CD8-positive, alpha-beta memory T cell (primary cell): ENCODE measurements at regions not wholly inside any gene's neighbourhood (a gene's known extent, or its start where the extent isn't known, plus 50 kb on each side); places are given as distances from the start of the nearest gene placed in this dataset.

ENCODE experiments used
- CTCF ChIA-PET: fragments of 350-600 bp; sonication (Branson Sonifier 250); formaldehyde crosslinking; loops from one replicate; lab custom pipeline; 2021; ENCODE audit warnings: antibody characterized with exemption; lab: Charles Lee
- POLR2A ChIA-PET: fragments of 350-600 bp; sonication (Branson Sonifier 250); formaldehyde crosslinking; loops from one replicate; lab custom pipeline; 2021; ENCODE audit warnings: antibody characterized with exemption; lab: Charles Lee
- DNase-seq, 5 donors: peaks; one replicate each; pipeline versions ENCODE4 v3.0.0 to v3.0.0-alpha.2; 2020 to 2022; ENCODE audit warnings: mixed read lengths in 1 of 5
- H3K27ac ChIP-seq: one replicate; pipeline ENCODE4 v1.7.0; 2013; ENCODE audit warnings: low read depth, mild to moderate bottlenecking, low read length, moderate library complexity
- H3K27me3 ChIP-seq: 2 replicates; pipeline ENCODE4 v1.7.0; 2013; ENCODE audit warnings: low read length, mild to moderate bottlenecking; ENCODE audit not compliant: insufficient read depth, poor library complexity, severe bottlenecking
- H3K36me3 ChIP-seq: 2 replicates; pipeline ENCODE4 v1.7.0; 2013; ENCODE audit warnings: mild to moderate bottlenecking, low read length, moderate library complexity; ENCODE audit not compliant: insufficient read depth
- H3K4me1 ChIP-seq: 2 replicates; pipeline ENCODE4 v1.7.0; 2013; ENCODE audit warnings: mild to moderate bottlenecking, low read length, moderate library complexity; ENCODE audit not compliant: insufficient read depth
- H3K4me3 ChIP-seq: 2 replicates; pipeline ENCODE4 v1.7.0; 2013; ENCODE audit warnings: mild to moderate bottlenecking, low read length
- H3K9me3 ChIP-seq: 2 replicates; pipeline ENCODE4 v1.7.0; 2013; ENCODE audit warnings: mild to moderate bottlenecking, low read length
- H3K27ac Mint-ChIP-seq, 8 donors: one replicate each; pipeline ENCODE4 v1.8.0; 2020 to 2021; ENCODE audit warnings: mixed read lengths in 8 of 8, mild to moderate bottlenecking in 6 of 8, inconsistent platforms in 3 of 8, moderate library complexity in 3 of 8
- H3K27me3 Mint-ChIP-seq, 2 donors: one replicate each; pipeline ENCODE4 v1.8.0; 2020 to 2021; ENCODE audit warnings: mixed read lengths in 2 of 2, mild to moderate bottlenecking in 1 of 2, moderate library complexity in 1 of 2
- H3K36me3 Mint-ChIP-seq, 3 donors: one replicate each; pipeline ENCODE4 v1.8.0; 2020 to 2021; ENCODE audit warnings: mixed read lengths in 3 of 3, inconsistent platforms in 1 of 3, mild to moderate bottlenecking in 1 of 3
- H3K4me1 Mint-ChIP-seq, 3 donors: one replicate each; pipeline ENCODE4 v1.8.0; 2020 to 2021; ENCODE audit warnings: mixed read lengths in 3 of 3, inconsistent platforms in 1 of 3, mild to moderate bottlenecking in 1 of 3
- H3K4me3 Mint-ChIP-seq, 7 donors: one replicate each; pipeline ENCODE4 v1.8.0; 2020 to 2021; ENCODE audit warnings: mixed read lengths in 7 of 7, mild to moderate bottlenecking in 6 of 7, moderate library complexity in 4 of 7, inconsistent platforms in 2 of 7
- H3K9me3 Mint-ChIP-seq, 5 donors: one replicate each; pipeline ENCODE4 v1.8.0; 2020 to 2022; ENCODE audit warnings: mixed read lengths in 5 of 5, mild to moderate bottlenecking in 3 of 5, moderate library complexity in 2 of 5, inconsistent platforms in 1 of 5

DNA sequence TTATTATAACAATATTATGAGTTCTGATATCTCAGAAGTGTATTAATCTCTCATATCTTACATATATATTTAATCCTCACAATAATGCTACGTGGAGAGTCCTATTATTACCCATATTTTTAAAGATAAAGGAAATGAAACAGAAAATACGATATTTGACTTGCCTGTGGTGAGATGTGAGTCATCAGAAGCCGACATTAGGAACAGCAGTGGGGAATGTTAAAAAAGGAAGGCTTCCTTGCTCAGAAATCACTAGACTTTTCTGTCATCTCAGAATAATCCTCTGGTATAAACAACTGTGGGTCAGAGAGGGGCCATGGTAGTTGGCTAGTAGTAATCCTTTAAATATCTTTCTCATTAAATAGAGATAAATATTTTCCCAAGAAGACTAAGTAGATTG, 402.3 kb upstream of the PCDH15 start:
- Mint-ChIP-seq H3K27ac (no peak overlapping the region), H3K4me1 (no peaks in the 10 kb centered on the region), H3K9me3 (peaks cover 3 to 24% (median 17%) of the 10 kb centered on the region in 5 donors), H3K27me3 (no peaks in the 10 kb centered on the region), H3K4me3 (no peak overlapping the region), H3K36me3 (no peaks in the 10 kb centered on the region)
- Histone ChIP-seq H3K36me3 (no peaks in the 10 kb centered on the region), H3K27me3 (no peaks in the 10 kb centered on the region), H3K27ac (no peak overlapping the region), H3K4me1 (no peaks in the 10 kb centered on the region), H3K9me3 (no peaks in the 10 kb centered on the region), H3K4me3 (no peak overlapping the region)
- POLR2A ChIA-PET: no interaction called here
- CTCF ChIA-PET: no interaction called here
- DNase-seq: no peak

DNA sequence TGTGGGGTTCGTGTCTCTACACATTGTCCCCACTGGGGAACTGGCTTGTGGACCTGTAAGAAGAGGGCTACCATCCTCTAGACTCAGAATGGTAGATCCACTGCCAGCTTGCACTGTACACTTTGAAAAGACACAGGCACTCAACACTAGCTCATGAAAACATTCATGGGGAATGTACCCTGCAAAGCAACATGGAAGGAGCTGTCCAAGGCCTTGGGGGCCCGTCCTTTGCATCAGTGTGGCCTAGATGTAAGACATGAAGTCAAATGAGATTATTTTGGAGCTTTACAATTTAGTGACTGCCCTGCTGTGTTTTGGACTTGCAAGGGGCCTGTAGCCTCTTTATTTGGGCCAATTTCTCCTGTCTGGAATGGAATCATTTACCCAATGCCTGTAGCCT, 399.0 kb upstream of the PCDH15 start:
- CTCF ChIA-PET: no interaction called here
- DNase-seq: no peak
- H3K4me3 Mint-ChIP-seq: no peak overlapping the region
- H3K4me3 ChIP-seq: no peak overlapping the region
- no peaks in the 10 kb centered on the region for H3K27me3 Mint-ChIP-seq
- H3K27me3 ChIP-seq: no peaks in the 10 kb centered on the region
- H3K36me3 Mint-ChIP-seq: no peaks in the 10 kb centered on the region
- H3K27ac ChIP-seq: no peak overlapping the region
- H3K9me3 Mint-ChIP-seq: peaks cover 9 to 31% (median 15%) of the 10 kb centered on the region in 5 donors
- no peaks in the 10 kb centered on the region for H3K4me1 ChIP-seq
- no peaks in the 10 kb centered on the region for H3K9me3 ChIP-seq
- POLR2A ChIA-PET: no interaction called here
- no peak overlapping the region for H3K27ac Mint-ChIP-seq
- no peaks in the 10 kb centered on the region for H3K36me3 ChIP-seq
- no peaks in the 10 kb centered on the region for H3K4me1 Mint-ChIP-seq

DNA sequence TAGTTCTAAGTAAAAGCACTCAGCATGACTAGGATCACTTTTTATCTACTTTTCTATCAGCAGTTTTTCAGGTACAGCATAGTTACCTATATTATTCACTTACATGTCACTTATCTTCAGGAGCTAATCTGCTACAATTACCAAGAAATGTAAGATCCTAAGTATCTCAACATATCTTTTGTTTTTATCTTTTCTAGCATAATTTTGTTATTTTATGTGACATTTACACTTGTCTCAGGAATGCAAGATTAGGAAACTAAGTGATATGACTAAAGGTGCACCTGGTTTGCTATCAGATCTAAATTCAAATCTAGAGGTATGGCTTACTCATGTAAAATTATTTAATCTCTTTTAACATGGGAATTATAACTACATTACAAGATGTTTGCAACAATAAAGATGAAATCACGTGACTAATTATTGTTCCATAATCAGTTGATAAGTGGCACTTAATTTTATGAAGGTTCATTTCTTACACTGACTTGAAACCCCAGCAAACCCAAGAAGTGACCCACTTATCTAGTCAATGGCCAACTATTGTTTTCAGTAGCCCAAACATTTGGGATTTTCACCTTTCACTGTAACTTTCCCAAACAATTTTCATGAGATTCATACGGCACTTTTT, 390.3 kb upstream of the PCDH15 start:
- Mint-ChIP-seq H3K9me3 (peaks cover 4 to 18% (median 8%) of the 10 kb centered on the region in 5 donors), H3K4me3 (no peak overlapping the region), H3K27me3 (no peaks in the 10 kb centered on the region), H3K27ac (no peak overlapping the region), H3K4me1 (no peaks in the 10 kb centered on the region), H3K36me3 (no peaks in the 10 kb centered on the region)
- no peak overlapping the region for H3K4me3 ChIP-seq
- no peaks in the 10 kb centered on the region for H3K27me3 ChIP-seq
- CTCF ChIA-PET: no interaction called here
- no peaks in the 10 kb centered on the region for H3K36me3 ChIP-seq
- no peak for DNase-seq
- no peak overlapping the region for H3K27ac ChIP-seq
- H3K9me3 ChIP-seq: no peaks in the 10 kb centered on the region
- POLR2A ChIA-PET: no interaction called here
- no peaks in the 10 kb centered on the region for H3K4me1 ChIP-seq

DNA sequence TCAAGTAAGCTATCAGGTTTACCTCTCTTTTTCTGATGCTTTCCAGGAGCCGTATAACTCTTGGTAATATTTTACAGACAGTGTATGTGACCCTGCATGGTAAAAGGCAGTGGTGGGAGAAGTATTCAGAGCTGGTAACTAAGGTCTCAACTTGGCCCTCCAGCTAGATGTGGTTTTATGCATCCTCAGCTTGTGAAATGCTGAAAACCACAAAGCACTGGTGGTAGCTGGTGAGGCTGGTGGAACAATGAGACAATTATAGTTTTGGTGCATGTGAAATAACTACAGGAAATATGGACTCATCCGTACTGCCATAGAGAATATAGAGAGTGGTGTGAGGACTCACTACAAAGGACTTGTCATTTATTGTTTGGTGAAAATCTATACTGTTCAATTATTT, 383.0 kb upstream of the PCDH15 start:
- H3K27me3 Mint-ChIP-seq: no peaks in the 10 kb centered on the region
- ChIA-PET CTCF (no interaction called here), POLR2A (no interaction called here)
- H3K27me3 ChIP-seq: no peaks in the 10 kb centered on the region
- peaks cover 4 to 16% (median 5%) of the 10 kb centered on the region in 5 donors for H3K9me3 Mint-ChIP-seq
- H3K27ac ChIP-seq: no peak overlapping the region
- no peaks in the 10 kb centered on the region for H3K36me3 Mint-ChIP-seq
- H3K27ac Mint-ChIP-seq: peak overlapping the region in 1 of 8 donors; percentile 70
- no peak for DNase-seq
- no peaks in the 10 kb centered on the region for H3K4me1 Mint-ChIP-seq
- H3K4me3 ChIP-seq: no peak overlapping the region
- no peaks in the 10 kb centered on the region for H3K9me3 ChIP-seq
- H3K36me3 ChIP-seq: no peaks in the 10 kb centered on the region
- no peaks in the 10 kb centered on the region for H3K4me1 ChIP-seq
- no peak overlapping the region for H3K4me3 Mint-ChIP-seq

DNA sequence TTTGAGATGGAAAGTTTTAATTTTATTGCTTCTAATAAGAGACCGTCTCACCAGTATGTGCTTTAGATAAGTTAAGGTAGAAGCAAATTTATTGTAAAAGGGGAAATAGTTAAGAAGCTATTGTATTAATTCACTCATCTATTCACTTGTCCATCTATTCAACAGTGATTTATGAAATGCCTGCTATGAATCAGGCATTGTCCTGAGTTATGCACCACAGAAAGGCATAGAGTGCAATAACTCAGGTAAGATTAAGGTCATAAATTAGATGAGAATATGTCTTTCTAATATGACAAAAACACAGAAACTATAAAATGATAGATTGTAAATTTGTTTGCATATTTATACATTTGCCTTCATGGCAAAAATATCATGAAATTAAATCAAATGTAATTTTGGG, 379.3 kb upstream of the PCDH15 start:
- no peak overlapping the region for H3K27ac Mint-ChIP-seq
- peaks cover 5 to 22% (median 11%) of the 10 kb centered on the region in 5 donors for H3K9me3 Mint-ChIP-seq
- H3K27me3 Mint-ChIP-seq: no peaks in the 10 kb centered on the region
- no peaks in the 10 kb centered on the region for H3K4me1 Mint-ChIP-seq
- Histone ChIP-seq H3K9me3 (no peaks in the 10 kb centered on the region), H3K36me3 (no peaks in the 10 kb centered on the region), H3K27ac (no peak overlapping the region), H3K27me3 (no peaks in the 10 kb centered on the region), H3K4me3 (no peak overlapping the region), H3K4me1 (no peaks in the 10 kb centered on the region)
- DNase-seq: no peak
- POLR2A ChIA-PET: no interaction called here
- no peaks in the 10 kb centered on the region for H3K36me3 Mint-ChIP-seq
- CTCF ChIA-PET: interaction anchor here (0.7 kb wide), 1 partner anchor 9 kb away, joined by 3 read pairs; no protein-coding TSS in a partner anchor
- H3K4me3 Mint-ChIP-seq: no peak overlapping the region

DNA sequence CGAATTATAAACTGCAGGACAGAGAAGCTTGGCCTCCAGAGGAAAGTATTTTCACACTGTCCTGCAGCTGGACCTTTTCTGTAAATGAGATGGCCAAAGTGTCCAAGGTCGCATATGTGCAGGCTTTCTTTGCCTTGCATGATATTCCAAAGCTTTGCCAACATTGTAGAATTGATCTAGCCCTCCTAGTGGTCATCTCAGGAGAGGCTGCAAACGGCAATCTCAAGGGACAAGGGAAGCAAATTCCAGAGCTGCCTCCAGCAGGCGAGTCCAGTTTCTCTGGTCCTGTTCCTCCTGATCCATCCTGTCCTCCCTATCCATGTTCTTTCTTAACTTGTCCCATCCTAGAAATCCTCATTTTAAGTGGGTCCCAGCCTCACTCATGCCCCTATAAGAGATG, 373.4 kb upstream of the PCDH15 start:
- Histone ChIP-seq H3K27ac (no peak overlapping the region), H3K4me3 (no peak overlapping the region), H3K36me3 (no peaks in the 10 kb centered on the region), H3K4me1 (no peaks in the 10 kb centered on the region), H3K27me3 (no peaks in the 10 kb centered on the region), H3K9me3 (no peaks in the 10 kb centered on the region)
- Mint-ChIP-seq H3K9me3 (peaks cover 6 to 27% (median 12%) of the 10 kb centered on the region in 5 donors), H3K36me3 (no peaks in the 10 kb centered on the region), H3K4me3 (no peak overlapping the region), H3K4me1 (no peaks in the 10 kb centered on the region), H3K27ac (no peak overlapping the region), H3K27me3 (no peaks in the 10 kb centered on the region)
- ChIA-PET POLR2A (no interaction called here), CTCF (no interaction called here)
- DNase-seq: no peak

DNA sequence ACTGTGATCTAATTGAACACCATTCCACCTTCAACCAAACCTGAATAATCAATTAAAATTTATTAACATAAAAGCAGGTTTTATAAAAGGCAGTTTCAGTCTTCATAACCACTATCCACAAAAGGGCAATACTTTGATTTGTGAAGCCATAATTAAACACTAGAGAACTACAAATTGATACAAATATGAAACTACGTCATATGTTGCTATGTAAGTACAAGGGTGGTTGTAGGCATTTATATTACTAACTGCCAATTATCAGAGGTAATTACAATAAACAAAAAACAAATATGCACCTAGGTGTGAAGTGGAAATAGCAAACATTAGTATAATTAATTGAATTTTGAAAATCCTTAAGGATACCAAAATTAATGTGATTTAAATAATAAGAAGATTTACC, 368.5 kb upstream of the PCDH15 start:
- no peak overlapping the region for H3K4me3 ChIP-seq
- H3K27ac Mint-ChIP-seq: no peak overlapping the region
- no peaks in the 10 kb centered on the region for H3K36me3 Mint-ChIP-seq
- no peaks in the 10 kb centered on the region for H3K27me3 ChIP-seq
- H3K27ac ChIP-seq: no peak overlapping the region
- no peaks in the 10 kb centered on the region for H3K4me1 Mint-ChIP-seq
- DNase-seq: no peak
- H3K27me3 Mint-ChIP-seq: no peaks in the 10 kb centered on the region
- no peaks in the 10 kb centered on the region for H3K9me3 ChIP-seq
- no peaks in the 10 kb centered on the region for H3K36me3 ChIP-seq
- H3K4me1 ChIP-seq: no peaks in the 10 kb centered on the region
- CTCF ChIA-PET: no interaction called here
- H3K9me3 Mint-ChIP-seq: peaks cover 0 to 11% (median 4%) of the 10 kb centered on the region in 5 donors
- H3K4me3 Mint-ChIP-seq: no peak overlapping the region
- POLR2A ChIA-PET: no interaction called here

DNA sequence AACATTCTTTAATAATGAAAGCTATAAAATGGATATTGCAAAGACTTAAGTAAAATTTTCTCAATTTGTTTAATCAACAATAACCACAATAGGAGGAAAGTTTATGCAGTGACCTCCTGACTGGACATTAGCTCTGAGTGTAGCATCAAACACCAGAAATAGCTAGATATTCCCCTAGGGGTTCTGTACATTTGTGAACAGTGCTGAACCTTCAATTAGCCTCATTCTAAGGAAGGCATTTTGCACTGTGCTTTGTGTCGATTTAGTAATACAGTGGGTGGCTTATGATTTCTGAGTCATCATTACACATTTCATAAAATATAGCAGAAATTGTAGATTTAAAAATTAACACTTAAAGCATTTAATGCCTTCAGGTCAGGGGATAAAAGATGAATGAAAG, 367.3 kb upstream of the PCDH15 start:
- Mint-ChIP-seq H3K27me3 (no peaks in the 10 kb centered on the region), H3K27ac (no peak overlapping the region), H3K9me3 (peaks cover 0 to 11% (median 4%) of the 10 kb centered on the region in 5 donors), H3K36me3 (no peaks in the 10 kb centered on the region), H3K4me3 (no peak overlapping the region), H3K4me1 (no peaks in the 10 kb centered on the region)
- no peaks in the 10 kb centered on the region for H3K9me3 ChIP-seq
- ChIA-PET CTCF (no interaction called here), POLR2A (no interaction called here)
- no peaks in the 10 kb centered on the region for H3K36me3 ChIP-seq
- no peak for DNase-seq
- no peak overlapping the region for H3K27ac ChIP-seq
- H3K4me1 ChIP-seq: no peaks in the 10 kb centered on the region
- H3K4me3 ChIP-seq: no peak overlapping the region
- H3K27me3 ChIP-seq: no peaks in the 10 kb centered on the region
